IPS DF 4.7 (cell line): ENCODE measurements at regions not wholly inside any gene's neighbourhood (a gene's known extent, or its start where the extent isn't known, plus 50 kb on each side); places are given as distances from the start of the nearest gene placed in this dataset.

Experiments
- DNase-seq: peaks from one replicate; pipeline ENCODE4 v3.0.0-alpha.2; 2013; ENCODE audit warnings: low spot score; ENCODE audit errors: extremely low read depth

DNA sequence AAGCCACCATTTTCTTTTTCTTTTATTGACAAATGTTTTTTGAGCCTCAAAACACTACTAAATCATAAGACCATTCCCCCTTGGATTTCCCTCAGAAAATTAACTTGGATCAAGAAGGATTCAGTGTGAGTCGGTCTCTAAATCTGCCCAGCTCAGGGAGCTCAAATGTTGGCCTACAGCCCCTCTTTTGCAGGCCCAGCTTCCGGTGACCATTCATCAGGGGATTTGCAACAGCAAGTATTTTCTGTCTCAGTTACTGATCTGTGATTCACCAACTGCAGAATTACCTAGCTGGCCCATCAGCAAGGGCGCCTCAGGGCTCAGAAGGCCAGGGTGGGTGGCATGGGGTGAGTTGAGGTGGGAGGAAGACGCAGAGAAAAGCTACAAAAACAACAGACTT lies 318.1 kb downstream of the CDC5L start:
- DNase-seq, result no peak

DNA sequence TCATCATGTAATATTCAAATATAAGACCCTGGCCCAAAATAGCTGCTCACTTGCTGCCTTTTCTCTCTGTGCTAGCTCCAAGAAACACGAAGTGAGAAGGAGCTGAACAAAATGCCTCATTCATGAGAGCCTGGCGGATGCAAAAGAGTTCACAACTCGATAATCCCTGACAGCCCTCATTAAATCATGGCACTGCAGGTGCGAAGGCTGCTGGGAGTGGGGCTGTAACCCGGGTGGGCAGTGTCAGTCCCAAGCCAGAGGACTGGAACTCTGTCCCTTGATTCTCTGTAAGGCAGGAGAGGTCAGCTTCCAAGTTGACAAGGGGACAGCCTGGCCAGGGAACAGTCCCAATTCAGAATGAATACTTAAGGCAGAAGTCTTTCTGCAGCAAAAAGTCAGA lies 318.5 kb downstream of the CDC5L start:
- DNase-seq, result no peak

DNA sequence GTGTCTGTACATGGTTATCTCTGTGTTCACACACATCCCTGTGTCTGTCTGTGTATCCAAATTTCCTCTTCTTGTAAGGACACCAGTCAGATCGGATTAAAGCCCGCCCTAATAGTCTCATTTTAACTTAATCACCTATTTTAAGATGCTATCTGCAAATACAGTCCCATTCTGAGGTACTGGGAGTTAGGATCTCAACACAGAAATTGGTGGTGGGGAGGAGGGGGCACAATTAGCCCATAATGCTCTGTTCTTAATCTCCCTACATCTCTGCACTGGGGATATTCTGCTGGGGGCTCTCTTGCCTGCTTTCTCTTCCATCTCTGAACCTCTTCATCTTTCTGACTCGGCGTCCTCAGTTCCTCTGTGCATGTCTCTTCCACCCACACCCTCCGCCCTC lies 320.7 kb downstream of the CDC5L start:
- no peak for DNase-seq

DNA sequence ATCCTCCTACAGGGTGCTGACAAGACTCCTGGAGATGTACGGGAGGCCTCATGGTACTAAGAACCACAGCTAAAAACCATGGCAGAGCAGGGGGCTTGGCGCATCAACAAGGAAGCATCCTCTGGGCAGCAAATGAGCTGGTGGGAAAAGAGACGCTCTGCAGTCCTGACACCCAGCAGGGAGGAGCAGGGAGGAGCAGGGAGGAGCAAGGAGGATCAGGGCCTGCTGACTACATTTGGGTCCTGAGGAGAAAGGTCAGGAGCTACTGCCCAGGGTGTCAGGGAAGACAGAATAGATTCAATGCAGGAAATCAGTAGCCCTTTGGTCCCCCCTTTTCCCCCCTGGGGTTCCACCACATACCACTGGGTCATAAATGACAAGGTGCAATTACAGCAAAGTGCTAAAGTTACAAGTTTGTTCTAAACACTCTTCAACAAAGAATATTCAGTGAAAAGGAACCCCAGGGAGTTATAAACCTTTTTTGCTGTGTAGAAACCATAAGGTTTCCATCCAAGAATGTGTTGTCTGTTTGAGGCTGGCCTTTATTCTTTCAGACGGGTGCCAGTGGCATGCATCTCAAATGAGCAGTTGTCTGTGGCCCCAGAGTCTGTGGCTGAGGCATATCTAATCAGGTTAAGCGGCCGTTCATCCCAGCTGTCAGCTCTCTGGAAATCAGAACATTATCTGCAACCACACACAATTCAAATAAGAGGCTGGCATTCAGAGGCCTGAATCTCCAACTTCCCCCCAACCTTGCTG lies 325.0 kb downstream of the CDC5L start:
- no peak for DNase-seq

DNA sequence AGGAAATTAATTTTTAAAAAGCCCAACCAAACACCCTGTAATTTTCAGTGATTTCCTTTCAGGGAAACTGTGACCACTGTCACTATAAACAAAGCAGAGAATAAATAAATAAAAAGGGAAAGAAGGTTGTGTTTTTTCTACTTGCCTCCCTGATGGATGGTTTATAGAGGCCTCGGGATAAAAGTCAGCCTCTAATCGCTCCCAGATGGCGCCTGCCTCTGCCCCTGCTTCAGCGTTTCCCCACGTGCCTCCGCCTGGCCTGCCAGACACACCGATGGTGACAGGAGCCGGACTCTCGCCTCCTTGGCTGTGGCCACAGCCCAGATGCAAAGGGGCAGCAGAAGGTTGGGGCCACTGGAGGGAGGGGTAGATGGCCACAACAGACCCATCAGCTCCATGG lies 327.7 kb downstream of the CDC5L start:
- no peak for DNase-seq

DNA sequence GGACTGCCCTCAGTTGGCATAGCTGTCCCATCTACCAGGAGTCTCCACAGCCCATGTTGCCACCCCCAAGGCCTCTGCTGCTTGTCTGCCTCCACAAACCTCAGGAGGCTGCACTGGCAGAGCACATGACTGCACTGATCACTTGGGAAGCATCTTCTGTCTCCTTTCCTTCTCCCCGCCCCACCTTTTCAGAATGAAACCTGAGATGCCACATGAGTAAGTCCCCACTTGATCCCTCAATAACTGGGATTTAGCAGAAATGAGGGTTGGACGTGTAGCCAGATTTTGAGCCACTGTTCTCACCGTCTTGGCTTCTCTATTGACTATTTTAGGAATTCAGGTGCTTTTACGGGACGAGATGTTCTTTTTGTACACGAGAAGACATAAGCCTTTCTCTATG lies 328.4 kb downstream of the CDC5L start:
- DNase-seq, result no peak

DNA sequence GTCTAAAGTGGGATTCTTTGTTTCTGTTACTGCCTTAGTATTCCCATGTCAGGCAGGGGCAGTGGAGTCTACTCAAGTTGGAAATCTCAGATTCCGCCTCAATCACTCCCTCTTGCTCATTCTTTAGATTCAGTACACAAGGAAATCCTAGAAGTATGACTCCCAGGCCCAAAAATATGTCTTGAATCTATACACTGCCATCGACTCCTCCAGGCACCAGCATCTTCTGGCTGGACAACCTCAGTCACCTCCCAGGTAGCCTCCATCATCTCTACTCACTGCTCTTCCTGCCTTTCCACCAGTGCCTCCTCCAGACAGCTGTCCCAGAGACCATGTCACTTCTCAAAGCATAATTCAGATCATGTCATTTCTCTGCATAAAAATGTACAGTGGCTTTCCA lies 329.9 kb downstream of the CDC5L start:
- no peak for DNase-seq

DNA sequence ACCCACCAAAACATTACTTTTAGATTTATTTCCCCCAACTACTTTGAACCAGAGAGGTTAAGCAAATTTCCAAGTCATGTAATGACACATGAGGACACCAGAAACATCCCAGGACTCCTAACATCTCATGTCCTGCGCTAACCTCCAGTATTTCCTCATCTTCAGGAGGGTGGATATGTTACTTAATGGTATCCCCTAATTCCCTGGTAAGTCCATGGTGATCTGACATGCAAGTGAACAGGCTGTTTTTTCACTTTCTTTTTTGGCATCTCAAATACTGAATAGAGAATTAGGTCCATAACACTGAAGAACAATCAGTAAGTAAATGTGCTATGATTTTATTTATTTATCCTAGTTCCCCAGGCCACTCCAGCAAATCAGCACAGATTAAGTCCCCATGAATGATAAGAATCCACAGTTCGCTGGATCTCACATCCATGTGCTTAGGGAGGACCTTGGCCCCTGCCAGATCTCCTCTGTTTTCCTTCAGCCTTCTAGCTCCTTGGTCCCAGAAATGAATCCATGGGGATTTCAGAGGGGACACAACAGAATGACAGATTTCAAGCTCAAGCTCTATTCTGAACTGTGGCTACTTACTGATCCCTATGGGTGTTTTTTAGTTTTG lies 334.6 kb downstream of the CDC5L start:
- no peak for DNase-seq

DNA sequence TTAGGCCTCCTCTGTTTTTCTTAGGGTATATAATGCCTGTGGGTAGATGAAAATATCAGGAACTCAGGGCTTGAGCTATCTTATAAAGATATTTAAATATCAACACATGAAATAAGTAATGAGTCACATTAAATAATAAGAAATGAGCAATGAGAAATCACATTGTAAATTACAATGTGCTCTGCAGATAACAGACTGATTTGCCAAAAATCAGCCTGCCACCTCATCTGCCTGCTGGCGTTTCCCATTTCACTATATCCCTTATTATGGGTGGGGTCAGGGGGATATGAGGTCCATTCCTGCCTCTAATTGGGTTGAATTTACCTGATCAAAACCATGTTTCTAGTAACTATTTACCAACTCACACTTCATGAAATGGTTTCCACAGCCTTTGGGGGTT lies 335.2 kb downstream of the CDC5L start:
- DNase-seq, result no peak

DNA sequence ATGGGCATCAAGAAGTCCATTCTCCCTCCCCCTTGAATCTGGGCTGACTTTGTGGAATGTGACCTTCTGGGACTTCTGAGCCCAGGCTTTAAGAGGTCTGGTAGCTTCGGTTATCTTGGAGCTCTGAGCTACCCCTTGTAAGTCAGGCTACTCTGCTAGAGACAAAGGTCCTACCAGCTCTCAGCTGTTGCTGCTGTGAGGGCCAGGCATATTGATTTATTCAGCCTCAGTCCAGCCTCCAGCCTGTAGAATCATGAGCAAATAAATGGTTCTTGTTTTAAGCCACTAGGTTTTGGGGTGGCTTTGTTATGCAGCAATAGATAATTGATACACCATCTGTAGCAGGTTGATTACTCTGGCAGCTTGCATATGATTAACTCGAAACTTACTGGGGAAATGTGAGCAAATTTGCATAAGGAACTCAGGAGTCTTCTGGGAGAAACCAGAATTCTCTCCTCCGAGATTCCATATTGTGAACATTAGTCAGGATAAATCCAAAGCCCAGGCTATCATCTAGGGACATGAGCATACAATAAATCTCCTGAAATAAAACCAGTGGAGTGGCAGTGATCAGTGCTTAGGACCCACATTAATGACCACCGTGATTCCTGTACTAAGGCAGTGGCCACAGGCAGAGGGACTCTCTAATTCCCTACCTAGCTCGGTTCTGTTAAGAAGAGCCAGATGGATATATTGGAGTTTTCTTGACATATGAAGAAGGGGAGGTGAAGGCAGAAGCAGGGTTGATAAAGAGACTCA lies 336.1 kb downstream of the CDC5L start:
- no peak for DNase-seq

DNA sequence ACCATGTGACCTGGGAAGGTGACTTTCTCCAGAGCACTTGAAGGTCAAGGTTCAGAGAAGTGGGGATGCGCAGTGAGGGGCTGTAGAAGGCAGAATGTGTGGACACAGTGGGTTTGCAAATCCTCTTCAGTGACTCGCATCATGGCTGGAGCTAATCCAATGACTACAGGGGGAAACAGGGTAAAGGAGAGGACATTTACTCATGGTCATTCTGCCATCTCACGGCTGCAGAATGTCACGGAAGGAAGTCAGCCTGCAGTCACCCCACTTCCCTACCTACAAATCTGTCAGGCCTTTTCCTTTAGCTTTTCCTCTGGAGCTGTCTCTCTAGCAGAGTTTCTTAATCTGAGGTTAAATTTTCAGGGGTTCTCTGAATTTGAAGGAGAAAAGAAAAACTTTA lies 337.6 kb downstream of the CDC5L start:
- DNase-seq, result no peak

DNA sequence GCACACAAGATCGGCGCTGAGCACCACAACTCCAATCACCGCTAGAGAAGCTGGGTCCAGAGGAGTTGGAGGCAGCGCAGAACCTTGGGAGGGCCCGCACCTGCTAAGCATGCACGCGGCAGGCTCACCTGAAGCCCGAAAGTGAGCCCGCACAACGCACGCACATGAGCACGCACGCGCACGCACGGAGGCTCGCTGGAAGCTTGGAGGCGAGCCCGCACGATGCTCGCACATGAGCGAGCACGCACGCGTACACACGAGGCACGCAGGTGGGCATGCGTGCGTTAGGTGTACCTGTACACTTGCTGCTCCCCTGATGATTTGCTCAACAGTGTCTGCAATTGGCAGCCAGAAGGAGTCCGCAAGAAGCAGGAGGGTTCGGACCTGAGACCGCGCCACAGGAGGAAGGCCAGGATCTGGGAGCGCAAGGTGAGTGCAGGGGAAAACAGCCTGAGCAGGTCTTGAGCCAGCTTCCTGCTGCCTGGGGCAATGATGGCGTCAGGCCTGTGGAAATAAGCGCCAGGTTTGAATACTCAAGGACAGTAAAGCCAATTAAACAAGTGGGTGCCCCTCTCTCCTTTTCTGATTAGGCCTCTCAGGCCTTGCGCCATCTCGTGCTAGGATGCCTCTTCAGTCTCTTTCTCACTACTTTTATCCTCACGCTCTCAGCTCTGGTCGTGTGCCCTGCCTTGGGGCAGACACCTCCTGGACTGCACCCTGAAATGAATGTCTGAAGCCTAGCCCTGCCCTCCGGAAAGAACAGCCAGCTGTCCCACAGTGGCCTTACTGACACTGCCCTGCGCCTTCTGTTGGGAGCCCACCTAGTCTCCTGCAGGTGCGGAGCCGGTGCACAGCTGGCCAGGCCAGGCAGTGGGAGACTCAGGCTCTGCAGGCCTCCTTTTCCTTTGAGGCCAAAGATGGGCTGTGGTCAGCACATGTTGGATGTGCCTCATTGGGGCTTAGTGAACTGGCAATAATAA lies 340.4 kb downstream of the CDC5L start:
- DNase-seq, result no peak

DNA sequence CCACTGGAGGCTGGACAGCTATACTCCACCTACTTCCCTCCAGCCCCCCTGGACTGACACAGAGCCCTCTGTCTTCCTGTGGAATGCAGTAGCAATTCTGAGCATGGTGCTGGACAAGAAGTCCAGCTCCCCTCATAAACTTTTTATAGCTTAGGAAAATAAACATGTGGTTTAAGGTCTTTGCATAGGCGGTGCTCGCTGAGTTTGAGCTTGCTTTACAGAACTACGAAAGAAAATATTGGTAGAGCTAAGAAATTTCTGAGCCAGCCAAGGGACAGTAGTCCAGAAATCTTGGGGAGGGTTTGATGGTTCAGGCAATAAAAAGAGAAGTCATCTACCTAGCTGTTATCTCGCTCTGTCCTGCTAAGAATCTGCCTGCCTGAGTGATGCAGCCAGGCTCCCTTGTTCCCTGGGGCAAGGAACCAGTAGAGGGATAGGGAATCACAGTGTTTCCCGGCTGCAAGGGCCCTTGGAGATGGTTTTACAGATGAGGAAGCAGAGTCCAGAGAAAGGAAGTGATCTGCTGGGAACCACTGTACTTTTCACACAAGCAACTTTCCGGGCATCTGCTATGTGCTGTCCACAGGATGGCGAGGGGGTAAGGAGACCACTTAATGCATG lies 343.4 kb downstream of the CDC5L start:
- DNase-seq, result no peak

DNA sequence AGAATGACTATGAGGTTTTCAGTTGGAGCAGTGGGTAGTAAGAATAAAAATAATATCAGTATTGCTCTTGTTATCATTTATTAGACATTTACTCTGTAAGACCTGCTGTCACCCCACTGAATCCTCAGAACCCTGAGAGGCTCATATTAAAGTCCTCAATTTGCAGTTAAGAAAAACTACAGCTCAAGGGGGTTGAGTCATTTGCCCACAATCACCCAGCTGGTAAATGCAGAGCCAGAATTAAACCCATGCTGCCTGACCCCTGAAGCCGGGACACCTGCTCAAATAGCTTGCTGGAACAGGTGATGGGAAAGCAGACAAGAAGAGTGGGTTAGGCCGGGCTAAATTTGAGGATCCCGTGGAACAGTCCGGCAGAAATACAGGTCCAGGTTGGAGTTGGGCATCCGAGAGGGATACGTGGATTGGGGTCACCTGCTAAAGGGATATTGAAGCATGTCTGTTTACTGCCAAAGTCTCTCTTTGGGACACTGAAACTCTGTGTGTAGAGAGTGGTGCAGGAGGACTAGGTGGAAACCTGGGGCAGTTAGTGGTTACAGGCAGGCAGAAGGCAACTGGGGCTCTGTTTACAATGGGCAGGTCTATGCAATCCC lies 344.1 kb downstream of the CDC5L start:
- DNase-seq, result no peak

DNA sequence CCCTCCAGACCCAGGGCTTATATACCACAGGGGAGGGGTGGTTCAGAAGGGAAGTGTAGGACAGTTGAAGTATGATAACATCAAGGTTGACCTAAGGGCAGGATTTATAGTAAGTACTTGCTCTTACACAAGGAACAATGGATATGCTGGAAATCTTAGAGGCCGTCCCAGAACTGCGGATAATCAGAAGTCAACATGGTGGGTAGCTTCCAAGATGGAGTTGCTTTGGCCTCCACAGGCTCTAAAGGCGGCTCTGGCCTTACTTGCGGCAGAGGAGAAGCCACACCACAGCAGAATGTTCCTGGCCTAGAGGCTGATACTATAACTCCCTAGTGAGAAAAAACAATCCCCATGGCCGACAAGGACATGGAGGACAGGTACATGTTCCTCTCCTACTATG lies 344.7 kb downstream of the CDC5L start:
- no peak for DNase-seq

DNA sequence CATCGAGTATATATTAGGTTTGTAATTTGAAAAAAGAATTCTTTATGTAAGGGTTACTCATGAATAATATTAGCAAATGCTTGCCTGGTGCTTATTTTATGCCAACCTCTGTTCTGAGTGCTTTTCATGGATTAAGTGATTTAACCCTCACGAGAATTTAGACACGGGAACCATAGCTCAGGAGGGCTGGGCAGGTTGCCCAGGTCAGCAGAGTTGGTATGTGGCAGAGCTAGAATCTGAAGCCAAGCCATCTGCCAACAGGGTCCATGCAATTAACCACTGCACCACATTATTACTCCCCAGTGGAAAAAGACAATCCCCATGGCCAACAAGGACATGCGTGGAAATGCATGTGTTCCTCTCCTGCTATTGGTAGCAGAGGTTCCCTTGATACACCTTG lies 345.6 kb downstream of the CDC5L start:
- no peak for DNase-seq

DNA sequence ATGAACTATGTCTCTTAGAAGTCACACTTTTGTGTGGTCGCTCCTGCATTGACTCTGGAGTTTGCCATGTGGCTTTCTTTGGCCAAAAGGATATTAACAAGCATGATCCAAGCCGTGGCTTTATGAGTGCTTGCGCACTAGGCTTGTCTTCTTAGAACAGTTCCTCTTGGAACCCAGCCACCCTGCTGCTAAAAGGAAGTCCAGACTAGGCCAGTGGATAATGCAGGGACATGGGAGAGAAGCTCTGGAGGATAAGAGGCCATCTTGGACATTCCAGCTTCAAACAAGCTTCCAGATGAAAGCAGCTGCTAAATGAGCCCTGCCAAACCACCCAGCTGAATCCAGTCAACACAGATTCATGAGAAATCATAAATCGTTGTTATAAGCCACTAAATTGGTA lies 346.4 kb downstream of the CDC5L start:
- no peak for DNase-seq

DNA sequence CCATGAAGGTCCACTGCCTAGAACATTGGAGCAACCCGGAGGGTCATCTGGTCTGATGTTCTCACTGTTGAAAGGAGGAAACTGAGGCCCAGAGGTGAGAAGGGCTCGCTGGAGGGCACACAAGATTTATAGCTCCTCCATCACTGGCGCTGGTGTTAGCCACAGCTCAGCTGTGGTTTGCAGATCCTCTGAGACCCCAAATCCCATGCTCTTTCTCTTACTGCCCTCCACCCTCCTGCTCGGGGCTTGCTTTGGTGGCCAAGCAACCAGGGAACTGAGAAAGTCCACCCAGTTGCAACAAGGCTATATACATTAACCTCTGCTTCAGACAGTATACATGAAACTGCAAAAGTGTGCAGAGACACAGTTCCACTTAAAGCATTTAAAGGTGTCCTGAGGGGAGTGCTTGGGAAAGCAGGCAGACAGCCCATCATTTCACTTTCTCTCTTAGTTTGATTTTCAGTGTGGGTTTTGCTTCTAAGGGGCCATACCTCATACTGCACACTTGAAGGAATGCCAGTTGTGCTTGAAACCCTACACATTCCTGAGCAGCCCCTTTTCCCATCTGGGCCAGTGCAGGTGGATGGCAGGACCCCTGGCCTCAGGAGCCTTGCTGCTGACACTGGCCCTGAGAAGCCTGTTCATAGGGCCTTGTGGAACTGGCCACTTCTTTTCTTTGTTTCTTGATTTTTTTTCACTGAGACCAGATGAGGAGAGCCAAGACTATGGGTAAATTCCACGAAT lies 347.6 kb downstream of the CDC5L start:
- DNase-seq, result no peak

DNA sequence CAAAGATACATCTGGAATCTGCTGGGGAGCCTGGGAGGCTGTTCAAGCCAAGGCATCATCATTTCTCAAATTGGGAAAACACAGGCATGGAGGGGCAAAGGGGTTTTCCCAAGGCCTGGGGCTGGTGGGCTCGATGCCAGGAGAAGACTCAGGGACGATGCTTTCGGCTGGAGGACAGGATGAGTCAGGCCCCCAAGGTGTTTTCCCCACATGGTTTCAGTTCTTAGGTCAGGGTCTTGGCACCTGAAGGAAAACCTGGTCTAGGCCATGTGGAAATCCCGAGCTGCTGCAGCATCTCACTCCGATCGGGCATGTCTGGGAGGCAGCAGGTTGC lies 348.1 kb downstream of the CDC5L start:
- no peak for DNase-seq

DNA sequence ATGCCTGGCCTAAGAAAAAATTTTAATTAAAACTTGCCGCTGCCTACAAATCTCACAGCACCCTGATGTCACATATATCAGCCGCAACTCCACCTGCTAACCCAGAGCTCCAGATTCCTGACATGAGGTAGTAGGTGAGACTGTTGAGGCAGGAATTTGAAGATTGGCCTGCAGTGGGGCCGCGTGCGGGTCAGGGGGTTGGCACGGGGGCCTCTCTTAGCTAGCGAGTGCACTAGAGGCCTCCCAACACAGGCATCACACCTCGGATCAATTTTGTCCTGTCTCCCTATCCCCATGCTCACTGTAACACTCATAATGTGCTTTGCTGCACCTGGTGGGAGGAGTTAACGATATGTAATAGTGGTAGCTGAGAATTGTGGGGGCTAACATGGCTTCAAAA lies 349.8 kb downstream of the CDC5L start:
- no peak for DNase-seq
